Astrocyte of the cerebellum (primary cell): ENCODE measurements at regions not wholly inside any gene's neighbourhood (a gene's known extent, or its start where the extent isn't known, plus 50 kb on each side); places are given as distances from the start of the nearest gene placed in this dataset.

Source experiments
- DNase-seq: peaks from one replicate; pipeline ENCODE4 v3.0.0-alpha.2; 2011; ENCODE audit warnings: low read depth
- H3K4me3 ChIP-seq: 2 replicates; pipeline ENCODE4 v1.5.1; 2011; ENCODE audit warnings: mild to moderate bottlenecking, low read depth, low read length, moderate library complexity
- CTCF ChIP-seq: IDR thresholded peaks from 2 replicates; pipeline ENCODE4 v1.5.1; 2012; ENCODE audit warnings: low read length, low read depth, moderate library complexity, mild to moderate bottlenecking; ENCODE audit errors: missing control alignments
- in situ Hi-C: cut with HindIII; loops from 2 replicates; pipeline ENCODE4 v1.10.0; 2017; ENCODE audit warnings: low sequenced_read_pairs

- TF ChIP-seq CTCF: no peak
- in situ Hi-C loops: no loop called here
Measured at GRCh38 chr11:129266536-129266935, 74.4 kb upstream of the ARHGAP32 start.

GRCh38 chr11:129265125-129265788 lies 73.1 kb upstream of the ARHGAP32 start:
- no peak overlapping the region for H3K4me3 ChIP-seq
- DNase-seq: no peak
- in situ Hi-C loops: no loop called here
- no peak for TF ChIP-seq CTCF

More at GRCh38 chr11:129266536-129266935, 74.4 kb upstream of the ARHGAP32 start:
- H3K4me3 ChIP-seq: no peak overlapping the region
- no peak for DNase-seq

GRCh38 chr11:129264114-129264513 lies 72.0 kb upstream of the ARHGAP32 start:
- DNase-seq: no peak
- no peak for TF ChIP-seq CTCF
- in situ Hi-C loops: no loop called here
- no peak overlapping the region for H3K4me3 ChIP-seq

- in situ Hi-C loops: no loop called here
- DNase-seq: no peak
- no peak overlapping the region for H3K4me3 ChIP-seq
- TF ChIP-seq CTCF: no peak
Measured at GRCh38 chr11:129260750-129261149, 68.6 kb upstream of the ARHGAP32 start.

- DNase-seq: no peak
- no peak for TF ChIP-seq CTCF
- H3K4me3 ChIP-seq: no peak overlapping the region
- in situ Hi-C loops: no loop called here
Measured at GRCh38 chr11:129259931-129260348, 67.8 kb upstream of the ARHGAP32 start.

GRCh38 chr11:129258205-129258604 lies 66.1 kb upstream of the ARHGAP32 start:
- H3K4me3 ChIP-seq: no peak overlapping the region
- TF ChIP-seq CTCF: no peak
- in situ Hi-C loops: no loop called here
- no peak for DNase-seq

GRCh38 chr11:129257512-129257911 lies 65.4 kb upstream of the ARHGAP32 start:
- TF ChIP-seq CTCF: no peak
- in situ Hi-C loops: no loop called here
- DNase-seq: no peak
- H3K4me3 ChIP-seq: no peak overlapping the region
